Neural crest cell (in vitro differentiated cells): ENCODE measurements at regions not wholly inside any gene's neighbourhood (a gene's known extent, or its start where the extent isn't known, plus 50 kb on each side); places are given as distances from the start of the nearest gene placed in this dataset.

Source experiments
- DNase-seq: peaks from one replicate; pipeline ENCODE4 v3.0.0; 2021; ENCODE audit warnings: low read depth, mixed read lengths, low spot score
- H3K27ac Mint-ChIP-seq: one replicate; pipeline ENCODE4 v1.8.0; 2021; ENCODE audit warnings: mild to moderate bottlenecking, mixed read lengths; ENCODE audit not compliant: unreplicated experiment
- H3K27me3 Mint-ChIP-seq: 2 replicates; pipeline ENCODE4 v1.8.0; 2021; ENCODE audit warnings: low read depth, mild to moderate bottlenecking, mixed read lengths
- H3K36me3 Mint-ChIP-seq: 2 replicates; pipeline ENCODE4 v1.8.0; 2021; ENCODE audit warnings: low read depth, mild to moderate bottlenecking, mixed read lengths
- H3K4me1 Mint-ChIP-seq: 2 replicates; pipeline ENCODE4 v1.8.0; 2021; ENCODE audit warnings: mixed read lengths
- H3K4me3 Mint-ChIP-seq: one replicate; pipeline ENCODE4 v1.8.0; 2021; ENCODE audit warnings: mild to moderate bottlenecking, mixed read lengths
- H3K9me3 Mint-ChIP-seq: 2 replicates; pipeline ENCODE4 v1.8.0; 2021; ENCODE audit warnings: mixed read lengths
- CTCF ChIP-seq: fragments of 200-600 bp; sonication (generic); conservative IDR thresholded peaks from 2 replicates; pipeline ENCODE4 v1.5.0; 2021; ENCODE audit warnings: antibody characterized with exemption, mild to moderate bottlenecking

- Mint-ChIP-seq H3K27ac (no peak overlapping the region), H3K36me3 (no peaks in the 10 kb centered on the region)
Observed at GRCh38 chr20:51159303-51159702, 136.4 kb upstream of the KCNG1 start.

DNA sequence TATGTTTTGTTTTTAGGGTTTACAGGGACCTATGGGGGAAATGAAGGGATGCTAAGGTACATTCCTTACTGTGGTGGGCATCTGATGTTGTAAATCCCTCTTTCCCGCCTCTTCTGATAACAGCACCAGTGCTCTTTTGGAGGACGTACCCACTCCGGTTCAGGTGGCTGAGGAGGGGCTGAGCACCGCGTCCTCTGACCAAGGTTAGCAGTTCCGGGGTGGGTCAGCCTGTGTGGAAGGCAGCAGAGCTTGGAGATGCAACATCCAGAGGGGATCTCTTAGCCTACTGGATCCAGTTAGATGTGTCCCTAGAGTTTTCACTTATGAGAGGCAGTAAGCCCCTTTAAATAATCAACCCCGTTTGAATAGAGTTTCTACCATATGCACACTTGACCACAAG lies 135.3 kb upstream of the KCNG1 start:
- Mint-ChIP-seq H3K4me1 (no peaks in the 10 kb centered on the region), H3K27me3 (peaks cover 27% of the 10 kb centered on the region), H3K27ac (no peak overlapping the region), H3K4me3 (no peak overlapping the region), H3K36me3 (no peaks in the 10 kb centered on the region), H3K9me3 (no peaks in the 10 kb centered on the region)
- TF ChIP-seq CTCF, result no peak
- DNase-seq, result no peak

More at GRCh38 chr20:51159303-51159702, 136.4 kb upstream of the KCNG1 start:
- DNase-seq, result no peak
- peaks cover 20% of the 10 kb centered on the region for H3K27me3 Mint-ChIP-seq
- no peak overlapping the region for H3K4me3 Mint-ChIP-seq
- H3K9me3 Mint-ChIP-seq, result no peaks in the 10 kb centered on the region
- H3K4me1 Mint-ChIP-seq, result no peaks in the 10 kb centered on the region
- no peak for TF ChIP-seq CTCF

DNA sequence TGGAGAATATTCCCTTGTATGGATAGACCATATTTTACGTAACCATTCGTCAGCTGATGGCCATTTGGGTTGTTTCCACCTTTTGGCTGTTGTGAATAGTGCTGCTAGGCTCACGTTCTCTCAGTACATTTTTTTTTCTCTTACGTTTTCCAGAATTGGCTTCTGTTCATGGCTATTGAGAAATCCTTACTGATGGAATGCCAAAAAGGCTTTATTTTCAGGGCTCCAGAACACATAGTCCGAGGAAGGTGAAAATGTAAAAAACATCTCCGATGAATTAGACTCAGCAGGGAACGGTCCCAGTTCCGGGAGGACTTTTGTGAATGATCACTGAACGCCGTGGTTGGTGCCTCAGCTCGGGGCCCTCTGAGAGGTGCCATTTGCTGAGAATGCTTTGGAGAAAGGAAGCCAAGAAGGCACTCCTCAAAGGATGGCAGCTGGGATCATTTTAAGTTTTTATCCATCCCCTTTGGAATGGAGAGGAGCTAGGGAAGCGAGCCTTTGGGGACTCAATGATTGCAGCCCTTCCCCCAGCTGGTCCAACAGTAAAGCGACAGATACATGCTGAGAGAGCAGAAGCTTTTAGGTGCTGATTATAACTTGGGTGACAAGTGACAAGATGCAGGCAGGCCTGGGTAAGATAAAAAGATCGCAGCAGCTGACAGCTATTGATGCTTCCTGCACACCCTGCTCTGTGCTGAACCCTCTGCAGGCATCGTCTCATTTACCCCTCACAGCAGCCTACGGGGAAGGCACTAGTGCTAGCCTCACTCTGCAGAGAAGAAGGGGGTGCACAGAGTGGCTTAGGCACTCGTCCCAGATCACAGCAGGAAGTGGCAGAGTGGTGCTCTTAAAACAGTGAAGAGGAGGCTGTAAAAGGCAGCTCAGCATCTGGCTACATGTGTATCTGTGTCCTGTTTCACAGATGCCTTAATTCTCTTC lies 133.4 kb upstream of the KCNG1 start:
- Mint-ChIP-seq H3K4me1 (no peaks in the 10 kb centered on the region), H3K27me3 (peaks cover 18% of the 10 kb centered on the region)
- no peak for DNase-seq

DNA sequence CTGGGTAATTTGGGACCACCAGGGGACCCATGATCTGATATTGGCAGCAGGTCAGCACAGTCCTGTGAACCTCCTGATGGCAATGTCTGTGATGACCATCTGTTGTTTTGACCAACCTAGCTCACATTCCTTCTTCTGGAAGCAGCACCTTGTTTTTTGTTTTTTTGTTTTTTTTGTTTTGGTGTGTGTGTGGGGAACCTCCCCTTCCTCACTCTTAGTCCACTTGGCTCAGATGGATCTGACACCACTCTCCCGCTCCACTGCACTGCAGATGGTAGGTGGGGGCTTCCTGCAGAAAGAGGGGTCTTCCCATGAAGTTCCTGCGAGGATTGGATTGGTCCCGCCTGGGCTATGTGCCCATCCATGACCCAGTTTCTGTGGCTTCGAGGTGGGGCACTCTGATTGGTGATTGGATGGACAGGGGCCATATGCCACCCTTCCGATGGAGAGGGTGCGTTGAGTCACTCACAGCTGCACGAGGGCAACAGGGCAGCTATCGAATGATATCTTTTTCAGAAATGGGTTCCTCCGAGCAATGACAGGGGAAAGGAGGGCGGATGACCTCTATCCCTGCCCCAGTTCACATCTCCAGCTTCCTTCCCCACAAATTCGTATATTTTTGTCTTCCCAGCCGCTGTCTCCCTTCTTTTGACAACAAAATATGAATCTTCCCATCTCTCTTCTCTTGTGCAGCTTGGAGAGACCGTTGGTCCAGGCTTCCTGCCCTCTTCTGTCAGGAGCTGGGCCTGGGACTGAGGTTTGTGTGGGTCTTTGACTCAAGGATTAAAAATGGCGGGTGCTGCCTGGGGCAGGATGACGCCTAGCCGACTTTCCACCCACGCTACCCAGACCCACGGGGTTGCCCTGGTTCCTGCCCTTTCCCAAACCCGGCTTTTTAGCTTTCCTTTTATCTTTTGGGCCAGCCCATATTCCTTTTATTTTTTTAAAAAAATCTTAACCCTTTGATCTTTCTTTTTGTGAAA lies 132.1 kb upstream of the KCNG1 start:
- no peak for TF ChIP-seq CTCF
- no peak overlapping the region for H3K4me3 Mint-ChIP-seq
- no peak overlapping the region for H3K27ac Mint-ChIP-seq
- no peaks in the 10 kb centered on the region for H3K36me3 Mint-ChIP-seq
- no peaks in the 10 kb centered on the region for H3K4me1 Mint-ChIP-seq
- no peak for DNase-seq
- peaks cover 17% of the 10 kb centered on the region for H3K27me3 Mint-ChIP-seq
- no peaks in the 10 kb centered on the region for H3K9me3 Mint-ChIP-seq

More for the DNA sequence above, 133.4 kb upstream of the KCNG1 start:
- TF ChIP-seq CTCF, result no peak
- no peaks in the 10 kb centered on the region for H3K36me3 Mint-ChIP-seq
- H3K9me3 Mint-ChIP-seq, result no peaks in the 10 kb centered on the region
- no peak overlapping the region for H3K4me3 Mint-ChIP-seq
- no peak overlapping the region for H3K27ac Mint-ChIP-seq

- no peak overlapping the region for H3K4me3 Mint-ChIP-seq
- no peaks in the 10 kb centered on the region for H3K4me1 Mint-ChIP-seq
- peak overlapping the region; percentile 53 for H3K27ac Mint-ChIP-seq
- no peaks in the 10 kb centered on the region for H3K36me3 Mint-ChIP-seq
- H3K9me3 Mint-ChIP-seq, result no peaks in the 10 kb centered on the region
- H3K27me3 Mint-ChIP-seq, result peaks cover 14% of the 10 kb centered on the region
- no peak for DNase-seq
- no peak for TF ChIP-seq CTCF
Observed at GRCh38 chr20:51153867-51154707, 131.2 kb upstream of the KCNG1 start.
